Nephron progenitor cell (in vitro differentiated cells): ENCODE measurements at regions not wholly inside any gene's neighbourhood (a gene's known extent, or its start where the extent isn't known, plus 50 kb on each side); places are given as distances from the start of the nearest gene placed in this dataset.

Source experiments
- DNase-seq: peaks from one replicate; pipeline ENCODE4 v3.0.0; 2021
- H3K27ac Mint-ChIP-seq: 2 replicates; pipeline ENCODE4 v1.8.0; 2021; ENCODE audit warnings: mild to moderate bottlenecking, moderate library complexity, mixed read lengths
- H3K27me3 Mint-ChIP-seq: 2 replicates; pipeline ENCODE4 v1.8.0; 2021; ENCODE audit warnings: mild to moderate bottlenecking, low read depth, mixed read lengths; ENCODE audit not compliant: poor library complexity
- H3K36me3 Mint-ChIP-seq: 2 replicates; pipeline ENCODE4 v1.8.0; 2021; ENCODE audit warnings: low read depth, mixed read lengths
- H3K4me1 Mint-ChIP-seq: 2 replicates; pipeline ENCODE4 v1.8.0; 2021; ENCODE audit warnings: mixed read lengths
- H3K4me3 Mint-ChIP-seq: 2 replicates; pipeline ENCODE4 v1.8.0; 2021; ENCODE audit warnings: mild to moderate bottlenecking, moderate library complexity, mixed read lengths
- H3K9me3 Mint-ChIP-seq: 2 replicates; pipeline ENCODE4 v1.8.0; 2021; ENCODE audit warnings: mild to moderate bottlenecking, moderate library complexity, mixed read lengths
- CTCF ChIP-seq: fragments of 200-600 bp; sonication (generic); IDR thresholded peaks from 2 replicates; pipeline ENCODE4 v1.5.0; 2021; ENCODE audit warnings: antibody characterized with exemption

- peaks cover under 1% of the 10 kb centered on the region for H3K9me3 Mint-ChIP-seq
- TF ChIP-seq CTCF: no peak
- DNase-seq: no peak
- no peaks in the 10 kb centered on the region for H3K36me3 Mint-ChIP-seq
- no peaks in the 10 kb centered on the region for H3K27me3 Mint-ChIP-seq
- H3K4me1 Mint-ChIP-seq: peaks cover 21% of the 10 kb centered on the region
- H3K4me3 Mint-ChIP-seq: no peak overlapping the region
- H3K27ac Mint-ChIP-seq: no peak overlapping the region
Measured at GRCh38 chr20:6689339-6689973, 78.0 kb upstream of the BMP2 start.

DNA sequence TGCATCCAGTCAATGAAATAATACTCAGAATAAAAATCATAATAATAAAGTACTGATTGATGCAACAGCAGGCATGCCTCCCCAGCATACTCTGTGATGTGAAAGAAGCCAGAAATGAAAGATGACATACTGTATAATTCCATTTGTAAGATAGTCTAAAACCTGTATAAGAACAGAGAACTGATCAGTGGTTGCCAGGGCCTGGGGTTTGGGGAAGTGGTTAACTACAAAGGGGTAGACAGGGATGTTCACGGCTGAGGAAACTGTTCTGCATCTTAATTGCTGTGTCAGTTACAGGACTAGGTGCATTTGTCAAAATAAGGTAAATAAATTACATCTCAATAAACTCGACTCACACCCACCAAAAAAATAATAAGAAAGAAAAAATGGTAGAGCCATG lies 81.3 kb upstream of the BMP2 start:
- Mint-ChIP-seq H3K36me3 (no peaks in the 10 kb centered on the region), H3K4me1 (no peaks in the 10 kb centered on the region), H3K9me3 (no peaks in the 10 kb centered on the region), H3K4me3 (no peak overlapping the region), H3K27me3 (no peaks in the 10 kb centered on the region), H3K27ac (no peak overlapping the region)
- TF ChIP-seq CTCF: no peak
- DNase-seq: no peak

DNA sequence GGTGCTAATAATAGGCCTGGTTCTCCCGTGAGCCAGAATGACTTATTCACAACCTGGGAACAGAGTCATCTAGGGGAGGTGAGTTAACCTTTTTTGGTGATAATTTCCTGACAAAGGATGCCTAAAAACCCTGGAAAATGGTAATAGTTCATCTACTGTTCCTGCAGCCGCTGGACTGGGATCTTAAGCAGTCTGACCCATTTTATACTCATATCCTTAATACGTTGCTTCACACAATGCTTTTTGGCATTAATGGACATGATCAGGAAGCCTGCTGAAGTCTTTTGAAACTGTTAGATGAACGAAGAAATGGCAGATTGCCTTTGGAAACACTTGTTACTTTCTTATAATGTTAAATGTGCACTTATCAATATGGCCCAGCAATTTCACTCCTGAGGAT lies 81.9 kb upstream of the BMP2 start:
- DNase-seq: no peak
- H3K4me1 Mint-ChIP-seq: no peaks in the 10 kb centered on the region
- H3K9me3 Mint-ChIP-seq: no peaks in the 10 kb centered on the region
- no peaks in the 10 kb centered on the region for H3K27me3 Mint-ChIP-seq
- no peak for TF ChIP-seq CTCF
- no peak overlapping the region for H3K27ac Mint-ChIP-seq
- no peak overlapping the region for H3K4me3 Mint-ChIP-seq
- no peaks in the 10 kb centered on the region for H3K36me3 Mint-ChIP-seq

DNA sequence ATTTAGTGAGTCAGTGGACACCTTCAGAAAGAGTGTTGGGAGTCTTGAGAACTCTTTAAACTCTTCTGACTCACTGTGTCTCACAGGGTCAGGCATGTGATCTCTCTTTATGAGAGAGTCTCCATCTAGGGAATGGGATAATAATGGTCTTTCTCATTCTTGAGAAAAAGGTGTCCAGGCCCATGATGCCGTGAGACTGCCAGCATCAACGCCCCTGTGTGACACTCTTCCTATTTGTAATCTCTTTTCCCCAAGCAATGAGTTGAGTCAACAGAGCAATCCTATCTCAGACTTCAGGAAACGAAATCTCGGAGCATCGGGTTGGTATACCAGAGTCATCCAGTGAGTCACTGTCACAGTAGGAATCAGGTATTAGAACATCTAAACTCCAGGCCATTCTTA lies 82.3 kb upstream of the BMP2 start:
- no peak overlapping the region for H3K27ac Mint-ChIP-seq
- no peaks in the 10 kb centered on the region for H3K9me3 Mint-ChIP-seq
- H3K36me3 Mint-ChIP-seq: no peaks in the 10 kb centered on the region

GRCh38 chr20:6683021-6683977 lies 84.2 kb upstream of the BMP2 start:
- Mint-ChIP-seq H3K4me3 (no peak overlapping the region), H3K4me1 (no peaks in the 10 kb centered on the region), H3K9me3 (no peaks in the 10 kb centered on the region), H3K27me3 (peaks cover 2% of the 10 kb centered on the region), H3K27ac (no peak overlapping the region), H3K36me3 (no peaks in the 10 kb centered on the region)
- TF ChIP-seq CTCF: no peak
- DNase-seq: no peak

More for the DNA sequence above, 82.3 kb upstream of the BMP2 start:
- no peak for DNase-seq
- H3K27me3 Mint-ChIP-seq: no peaks in the 10 kb centered on the region
- no peaks in the 10 kb centered on the region for H3K4me1 Mint-ChIP-seq
- TF ChIP-seq CTCF: no peak
- no peak overlapping the region for H3K4me3 Mint-ChIP-seq
